GM12878 (cell line): ENCODE measurements at regions not wholly inside any gene's neighbourhood (a gene's known extent, or its start where the extent isn't known, plus 50 kb on each side); places are given as distances from the start of the nearest gene placed in this dataset.

Source experiments
- ATAC-seq: fragments of 200-7000 bp; cut with Tn5 transposase; 3 replicates; pipeline ENCODE4 v1.9.1; 2020; ENCODE audit warnings: mild to moderate bottlenecking, moderate library complexity
- BruUV-seq: library from RNA; stranded (reverse); fragments of 400-500 nt; replicated peaks from 2 replicates; lab custom pipeline; 2021; lab: Mats Ljungman, UMichigan
- CTCF ChIA-PET: fragments of 300-600 bp; sonication (Branson Sonifier 250); formaldehyde crosslinking; extraction: SDS; loops from one replicate; lab custom pipeline; 2021; ENCODE audit warnings: inconsistent platforms; lab: Yijun Ruan, JAX
- POLR2A ChIA-PET: fragments of 350-600 bp; formaldehyde crosslinking; extraction: SDS; loops from one replicate; lab custom pipeline; 2021; ENCODE audit warnings: inconsistent platforms; lab: Charles Lee
- RAD21 ChIA-PET: fragments of 300-600 bp; sonication (Branson Sonifier 250); formaldehyde crosslinking; loops from one replicate; lab custom pipeline; 2023; ENCODE audit warnings: antibody characterized with exemption; ENCODE audit not compliant: unreplicated experiment; lab: Charles Lee
- SMC1A ChIA-PET: fragments of 300-600 bp; sonication (Branson Sonifier 250); formaldehyde crosslinking; loops from one replicate; lab custom pipeline; 2023; ENCODE audit not compliant: unreplicated experiment, uncharacterized antibody; lab: Charles Lee
- DNase-seq: peaks from one replicate; pipeline ENCODE4 v3.0.0-alpha.2; 2011; ENCODE audit warnings: low read depth, low spot score
- FAIRE-seq: peaks from 3 replicates; lab custom pipeline; 2011; peaks lifted over from hg19 to GRCh38; lab: Jason Lieb, UNC
- H2AFZ ChIP-seq: 2 replicates; pipeline ENCODE4 v1.6.0; 2011; ENCODE audit warnings: low read depth, low read length, control low read depth; ENCODE audit not compliant: control insufficient read depth
- H3K27ac ChIP-seq: 2 replicates; pipeline ENCODE4 v1.5.1; 2011; ENCODE audit warnings: control low read depth; ENCODE audit not compliant: control insufficient read depth, insufficient read depth
- H3K27me3 ChIP-seq, 2 experiments: replicated peaks in 1 of 2; 2 replicates each; pipeline versions ENCODE4 v1.6.0 to v1.6.1; 2011; ENCODE audit warnings: low read length in 1 of 2; ENCODE audit not compliant: control insufficient read depth in 2 of 2, insufficient read depth in 2 of 2
- H3K36me3 ChIP-seq, 2 experiments: 2 replicates each; pipeline ENCODE4 v1.5.1; 2011; ENCODE audit warnings: low read length in 1 of 2; ENCODE audit not compliant: control insufficient read depth in 2 of 2, insufficient read depth in 2 of 2
- H3K4me1 ChIP-seq: 2 replicates; pipeline ENCODE4 v1.6.1; 2011; ENCODE audit warnings: mild to moderate bottlenecking, low read length, moderate library complexity, mixed read lengths; ENCODE audit not compliant: control insufficient read depth, insufficient read depth
- H3K4me2 ChIP-seq: 2 replicates; pipeline ENCODE4 v1.6.0; 2011; ENCODE audit warnings: control low read depth; ENCODE audit not compliant: control insufficient read depth, insufficient read depth
- H3K4me3 ChIP-seq: fragments of 200-600 bp; sonication (generic); 2 replicates; pipeline ENCODE4 v1.5.1; 2016
- H3K79me2 ChIP-seq: 2 replicates; pipeline ENCODE4 v1.6.0; 2011; ENCODE audit warnings: low read length; ENCODE audit not compliant: control insufficient read depth, insufficient read depth
- H3K9ac ChIP-seq: 2 replicates; pipeline ENCODE4 v1.8.0; 2011; ENCODE audit warnings: low read length, control low read depth, mixed read lengths; ENCODE audit not compliant: control insufficient read depth, insufficient read depth
- H3K9me3 ChIP-seq: replicated peaks from 3 replicates; pipeline ENCODE4 v1.5.1; 2011; ENCODE audit warnings: mild to moderate bottlenecking, low read length; ENCODE audit not compliant: control insufficient read depth, insufficient read depth
- H4K20me1 ChIP-seq: 2 replicates; pipeline ENCODE4 v1.6.0; 2011; ENCODE audit not compliant: control insufficient read depth, insufficient read depth
- BCL3 ChIP-seq: IDR thresholded peaks from 2 replicates; pipeline ENCODE4 v1.6.1; 2011; ENCODE audit warnings: borderline replicate concordance, low read depth, mild to moderate bottlenecking, moderate library complexity, low read length; ENCODE audit not compliant: insufficient read depth, poor library complexity, severe bottlenecking
- E4F1 ChIP-seq: fragments of 450-650 bp; IDR thresholded peaks from 2 replicates; pipeline ENCODE4 v1.6.1; 2018; ENCODE audit warnings: borderline replicate concordance, mild to moderate bottlenecking; ENCODE audit not compliant: partially characterized antibody
- ESRRA ChIP-seq: IDR thresholded peaks from 2 replicates; pipeline ENCODE4 v1.6.1; 2012; ENCODE audit warnings: mild to moderate bottlenecking, low read length, improper control_type of control experiment
- HCFC1 ChIP-seq: fragments of 150-350 bp; IDR thresholded peaks from 2 replicates; pipeline ENCODE4 v1.6.1; 2014; ENCODE audit warnings: low read length
- MEF2A ChIP-seq: IDR thresholded peaks from 2 replicates; pipeline ENCODE4 v1.6.1; 2011; ENCODE audit warnings: low read depth, mild to moderate bottlenecking, low read length, moderate library complexity; ENCODE audit not compliant: insufficient read depth
- MEF2B ChIP-seq: fragments of 450-650 bp; IDR thresholded peaks from 2 replicates; pipeline ENCODE4 v1.6.1; 2018; ENCODE audit warnings: mild to moderate bottlenecking, moderate library complexity; ENCODE audit not compliant: partially characterized antibody, poor library complexity, severe bottlenecking
- NFYA ChIP-seq: IDR thresholded peaks from 2 replicates; pipeline ENCODE4 v1.6.1; 2011; ENCODE audit warnings: low read depth, mild to moderate bottlenecking, low read length, improper control_type of control experiment, borderline replicate concordance
- NKRF ChIP-seq: fragments of 450-650 bp; conservative IDR thresholded peaks from 2 replicates; pipeline ENCODE4 v1.6.1; 2017; ENCODE audit warnings: mild to moderate bottlenecking, moderate library complexity
- NR2C2 ChIP-seq: IDR thresholded peaks from 2 replicates; pipeline ENCODE4 v1.6.1; 2011; ENCODE audit warnings: borderline replicate concordance, low read depth; ENCODE audit not compliant: control insufficient read depth, insufficient read length
- POLR2AphosphoS2 ChIP-seq: IDR thresholded peaks from 2 replicates; pipeline ENCODE4 v1.6.1; 2011; ENCODE audit warnings: low read depth, mild to moderate bottlenecking, low read length, improper control_type of control experiment, moderate library complexity
- SIX5 ChIP-seq: IDR thresholded peaks from 2 replicates; pipeline ENCODE4 v1.6.1; 2011; ENCODE audit warnings: mild to moderate bottlenecking, low read depth, low read length, moderate library complexity; ENCODE audit not compliant: severe bottlenecking
- TAF1 ChIP-seq: IDR thresholded peaks from 2 replicates; pipeline ENCODE4 v1.6.1; 2011; ENCODE audit warnings: mild to moderate bottlenecking, low read depth, low read length, borderline replicate concordance
- ZBED1 ChIP-seq: IDR thresholded peaks from 2 replicates; pipeline ENCODE4 v1.6.1; 2016; ENCODE audit warnings: borderline replicate concordance
- WGBS: methylation state at CpG from one replicate; pipeline ENCODE4 v1.1.6; 2016; ENCODE audit warnings: low lambda C conversion rate; ENCODE audit not compliant: insufficient replicate concordance, insufficient coverage; ENCODE audit errors: missing lambda C conversion rate; 5-methylcytosine and 5-hydroxymethylcytosine counted together
- in situ Hi-C: fragments of 300-500 bp; cut with MboI; formaldehyde crosslinking; loops from 9 replicates; pipeline ENCODE4 v1.14.3; 2018; ENCODE audit warnings: mixed read lengths
- intact Hi-C: fragments of 100-400 bp; cut with micrococcal nuclease; formaldehyde crosslinking; loops from one replicate; pipeline ENCODE4 v1.14.2; 2022; ENCODE audit not compliant: unreplicated experiment

- H3K4me2 ChIP-seq: no peak overlapping the region
- H3K36me3 ChIP-seq: no peaks in the 10 kb centered on the region
- ATAC-seq: no peak
- ChIA-PET RAD21 (no interaction called here), SMC1A (no interaction called here)
- TF ChIP-seq ESRRA (no peak), MEF2B (no peak)
- TF ChIP-seq, all 136 proteins: peak for 0
- ChIA-PET CTCF (no interaction called here), POLR2A (no interaction called here)
- Histone ChIP-seq H3K4me1 (no peaks in the 10 kb centered on the region), H3K9me3 (no peaks in the 10 kb centered on the region), H3K27ac (no peak overlapping the region), H3K4me3 (no peak overlapping the region), H3K9ac (no peak overlapping the region), H3K79me2 (no peaks in the 10 kb centered on the region), H3K27me3 (no peaks in the 10 kb centered on the region), H4K20me1 (no peaks in the 10 kb centered on the region), H2AFZ (no peak overlapping the region)
- 25% methylated on average over 4 of the region's 4 CpGs for WGBS
- no peak for DNase-seq
- no TSS peak for BruUV-seq
- in situ Hi-C loops: no loop called here
- intact Hi-C loops: no loop called here
- FAIRE-seq: no peak
Measured at GRCh38 chr7:124662372-124662771, 103.2 kb downstream of the GPR37 start.

- Histone ChIP-seq H3K4me2 (no peak overlapping the region), H3K79me2 (no peaks in the 10 kb centered on the region), H3K27me3 (no peaks in the 10 kb centered on the region), H3K36me3 (no peaks in the 10 kb centered on the region), H3K9me3 (no peaks in the 10 kb centered on the region), H3K4me1 (no peaks in the 10 kb centered on the region), H2AFZ (no peak overlapping the region), H4K20me1 (no peaks in the 10 kb centered on the region), H3K9ac (no peak overlapping the region), H3K27ac (no peak overlapping the region), H3K4me3 (no peak overlapping the region)
- POLR2A ChIA-PET: no interaction called here
- DNase-seq (no peak), FAIRE-seq (no peak), ATAC-seq (no peak)
- CTCF ChIA-PET: no interaction called here
- in situ Hi-C loops (no loop called here), intact Hi-C loops (no loop called here)
- 45% methylated on average over 3 of the region's 3 CpGs for WGBS
- BruUV-seq: no TSS peak
- SMC1A ChIA-PET: no interaction called here
- RAD21 ChIA-PET: no interaction called here
- TF ChIP-seq NFYA (no peak), NR2C2 (no peak), HCFC1 (no peak), BCL3 (no peak), ZBED1 (no peak), POLR2AphosphoS2 (no peak), E4F1 (no peak), NKRF (no peak), SIX5 (no peak), TAF1 (no peak), MEF2A (no peak)
Measured at GRCh38 chr7:124655990-124656389, 109.6 kb downstream of the GPR37 start.
